NCI-H2171 (cell line): ENCODE measurements at regions not wholly inside any gene's neighbourhood (a gene's known extent, or its start where the extent isn't known, plus 50 kb on each side); places are given as distances from the start of the nearest gene placed in this dataset.
"Not testable (repeated sequence)": the region's sequence is repeated elsewhere in the genome, so short reads cannot be mapped to it uniquely, and the experiment has no call there.

Experiments used
- DNase-seq: peaks from one replicate; lab custom pipeline; 2025; lab: John Stamatoyannopoulos, UW

DNA sequence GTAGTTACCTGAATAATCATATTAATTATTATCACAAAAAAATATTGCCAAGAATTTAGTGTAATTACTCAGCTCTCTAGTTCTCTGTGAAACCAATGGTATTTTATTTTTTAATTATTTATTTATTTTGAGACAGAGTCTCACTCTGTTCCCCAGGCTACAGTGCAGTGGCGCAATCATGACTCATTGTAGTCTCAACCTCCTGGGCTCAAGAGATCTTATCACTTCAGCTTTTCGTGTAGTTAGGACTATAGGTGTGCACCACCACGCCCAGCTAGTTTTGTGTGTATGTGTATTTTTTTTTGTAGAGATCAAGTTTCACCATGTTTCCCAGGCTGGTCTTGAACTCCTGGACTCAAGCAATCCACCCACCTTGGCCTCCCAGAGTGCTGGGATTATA is 440.4 kb upstream of the CDH20 start:
- DNase-seq, result no peak

DNA sequence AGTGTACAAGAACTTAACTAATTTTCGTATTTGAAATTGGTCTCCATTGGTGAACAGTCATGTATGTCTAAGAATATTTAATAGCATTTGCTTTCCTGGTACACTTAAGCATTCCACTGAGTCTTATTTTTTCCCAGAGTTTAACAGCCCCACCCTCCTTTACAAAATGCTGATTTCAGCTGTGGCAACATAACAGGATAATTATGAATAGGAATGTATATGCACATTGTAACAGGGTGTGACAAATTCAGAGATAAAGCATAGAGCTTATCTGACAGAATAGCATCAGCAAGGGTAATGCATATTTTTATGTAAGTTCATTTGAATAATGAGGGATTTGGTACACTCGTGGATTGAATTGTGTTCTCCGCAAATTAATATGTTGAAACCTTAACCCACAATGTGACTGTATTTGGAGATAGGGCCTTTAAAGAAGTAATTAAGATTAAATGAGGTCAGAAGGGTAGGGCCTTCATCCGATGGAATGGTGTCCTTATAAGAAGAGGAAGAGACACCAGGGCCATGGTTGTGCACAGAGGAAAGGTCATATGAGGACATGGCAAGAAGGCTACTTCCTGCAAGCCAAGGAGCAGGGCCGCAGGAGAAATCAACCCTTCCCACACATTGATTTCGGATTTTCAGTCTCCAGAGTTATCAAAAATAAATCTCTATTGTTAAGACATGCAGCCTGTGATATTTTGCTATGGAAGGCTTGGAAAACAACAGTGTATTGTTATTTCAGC is 439.7 kb upstream of the CDH20 start:
- DNase-seq, result no peak

DNA sequence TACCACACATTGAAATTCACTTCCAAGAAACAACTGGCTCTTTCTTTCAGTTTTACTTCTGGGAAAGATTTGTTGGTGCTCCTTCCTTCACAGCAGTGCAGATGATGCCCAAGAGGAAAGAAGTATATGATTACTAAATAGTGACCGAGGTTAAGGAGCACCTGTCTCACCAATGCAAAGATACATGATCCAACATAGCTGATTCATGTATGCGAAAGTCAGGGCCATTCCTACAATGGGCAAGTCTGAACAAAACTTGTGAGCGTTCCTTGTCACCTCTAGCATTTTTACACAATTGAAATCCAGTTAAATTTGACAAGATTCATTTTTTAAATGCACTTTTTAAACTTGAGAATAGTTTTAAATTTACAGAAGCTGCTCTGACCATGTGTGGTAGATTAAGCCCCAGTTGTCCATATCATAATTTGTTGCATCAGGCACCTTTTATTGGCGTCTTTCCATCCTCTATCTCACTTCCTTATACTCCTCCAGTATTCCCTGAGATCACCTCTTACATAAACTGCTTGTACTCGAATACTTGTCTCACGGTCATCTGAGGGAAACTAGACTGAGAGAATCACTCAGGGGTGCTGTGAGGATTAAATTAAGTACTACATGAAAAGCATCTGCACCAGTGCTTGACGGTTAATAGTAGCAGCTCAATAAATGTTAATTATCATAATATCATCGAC is 438.8 kb upstream of the CDH20 start:
- no peak for DNase-seq

DNA sequence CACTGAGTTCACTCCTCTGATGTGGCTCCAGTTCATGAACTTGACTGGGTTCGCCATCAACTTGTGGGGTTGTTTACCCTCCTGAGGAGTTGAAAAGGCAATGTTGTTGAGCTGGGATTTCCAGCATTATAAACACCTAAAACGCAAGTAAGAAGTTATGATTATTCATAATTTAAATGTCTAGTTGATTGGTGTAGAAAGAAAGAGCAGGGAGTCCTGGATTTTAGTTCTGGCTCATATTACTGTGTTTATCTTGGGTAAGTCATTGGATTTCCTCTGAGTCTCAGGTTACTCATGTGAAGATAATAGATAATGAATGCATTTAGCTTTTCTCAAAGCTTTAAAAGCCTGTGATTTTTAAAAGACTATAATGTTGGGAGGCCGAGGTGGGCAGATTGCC is 438.0 kb upstream of the CDH20 start:
- DNase-seq, result no peak

DNA sequence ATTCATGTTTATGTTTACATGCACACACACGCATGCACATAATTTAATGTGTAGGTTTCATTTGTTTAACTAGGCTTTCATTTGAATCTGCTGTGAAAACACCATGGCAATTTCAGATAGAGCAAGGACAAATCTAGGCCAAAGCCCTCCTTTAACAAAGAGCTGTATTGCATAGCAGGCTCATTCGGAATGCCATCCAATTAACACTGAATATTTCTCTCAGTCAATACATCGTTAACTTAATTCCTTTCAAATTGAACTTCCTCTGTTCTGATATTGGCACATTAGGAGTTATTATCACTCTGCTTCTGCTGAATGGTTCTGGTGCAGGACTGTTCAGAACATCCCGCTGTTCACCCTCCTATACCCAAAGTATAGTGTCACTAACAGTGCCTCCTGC is 435.1 kb upstream of the CDH20 start:
- DNase-seq, result no peak

DNA sequence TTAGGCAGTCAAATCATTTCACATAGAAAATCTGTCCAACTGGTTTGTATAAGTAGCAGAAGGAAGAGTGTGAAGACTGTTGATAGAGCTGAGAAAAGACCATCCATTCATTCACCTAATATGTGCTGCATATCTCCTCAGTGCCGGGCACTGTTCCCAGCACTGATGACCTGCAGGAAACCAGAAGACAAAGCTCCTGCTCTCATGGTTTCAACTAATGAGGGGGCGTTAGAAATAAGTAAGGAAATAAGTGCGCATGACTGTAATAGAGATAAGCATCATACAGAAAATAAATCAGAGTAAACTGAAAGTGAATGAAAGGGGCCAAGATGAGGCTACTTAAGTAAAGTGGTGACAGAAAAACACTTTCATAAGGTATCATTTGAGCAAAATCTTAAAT is 427.5 kb upstream of the CDH20 start:
- DNase-seq, result no peak

DNA sequence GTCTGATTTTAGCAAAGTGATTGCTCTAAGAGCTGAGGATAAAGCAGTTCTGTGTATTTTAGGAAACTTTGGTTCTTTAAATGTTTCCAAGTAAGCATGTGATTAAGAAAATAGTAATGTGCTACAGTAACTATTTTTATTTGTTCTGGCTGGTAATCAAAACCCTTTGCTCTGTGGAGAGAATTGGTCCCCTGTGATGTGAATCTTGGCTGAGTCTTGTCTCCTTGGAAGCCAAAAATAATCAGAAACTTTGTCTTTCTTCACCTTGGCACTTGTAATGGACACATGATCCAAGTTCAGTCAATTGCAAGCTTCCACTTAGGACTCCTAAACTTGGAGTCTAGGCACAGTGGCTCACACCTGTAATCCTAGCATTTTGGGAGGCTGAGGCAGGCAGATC is 422.7 kb upstream of the CDH20 start:
- DNase-seq, result no peak

DNA sequence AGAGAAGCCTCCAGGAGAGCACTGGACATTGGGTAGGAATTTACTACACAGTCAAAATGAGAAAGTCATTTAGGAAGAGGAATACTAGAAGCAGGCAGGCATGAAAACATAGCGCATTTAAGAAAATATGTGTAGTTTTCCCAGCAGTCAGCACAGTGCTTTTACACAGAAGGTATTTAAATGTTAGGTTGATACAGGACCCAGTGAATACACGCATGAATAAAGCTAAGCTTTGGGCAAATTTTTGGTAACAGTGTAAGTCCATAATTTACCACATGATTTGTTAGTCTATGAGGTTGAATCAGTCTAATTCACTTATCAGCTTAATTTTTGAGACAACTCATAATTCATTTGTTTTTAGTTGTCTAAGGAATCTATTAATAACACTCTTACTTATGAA is 421.7 kb upstream of the CDH20 start:
- DNase-seq, result no peak

DNA sequence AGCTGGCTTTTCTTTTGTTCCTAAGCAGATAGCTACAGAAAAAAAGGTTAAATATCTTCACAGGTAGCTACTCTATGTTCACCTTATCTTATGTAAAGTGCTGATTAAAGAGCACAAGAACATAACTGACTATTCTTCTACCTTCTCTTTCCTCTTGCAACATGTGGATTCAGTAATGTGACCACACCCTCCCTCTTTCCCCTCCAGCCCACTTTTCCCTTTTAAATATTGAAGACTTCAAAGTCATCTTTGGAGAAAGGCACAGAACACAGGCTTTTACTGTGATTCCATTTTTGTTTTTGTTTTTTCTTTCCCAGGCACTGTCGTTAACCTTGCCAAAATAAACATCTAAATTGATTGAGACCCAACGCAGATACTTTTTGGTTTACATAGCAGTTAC is 418.1 kb upstream of the CDH20 start:
- no peak for DNase-seq

DNA sequence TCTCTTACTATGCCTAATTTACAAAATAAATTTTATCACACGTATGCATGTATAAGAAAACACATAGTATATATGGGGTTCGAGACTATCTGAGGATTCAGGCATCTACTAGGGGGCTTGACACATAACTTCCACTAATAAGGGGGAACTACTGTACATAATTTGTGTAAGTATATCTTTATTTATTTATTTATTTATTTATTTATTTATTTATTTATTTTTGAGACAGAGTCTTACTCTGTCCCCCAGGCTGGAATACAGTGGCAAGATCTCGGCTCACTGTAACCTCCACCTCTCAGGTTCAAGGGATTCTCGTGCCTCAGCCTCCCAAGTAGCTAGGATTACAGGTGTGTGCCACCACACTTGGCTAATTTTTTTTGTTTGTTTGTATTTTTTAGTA is 414.4 kb upstream of the CDH20 start:
- DNase-seq, result not testable (repeated sequence)

DNA sequence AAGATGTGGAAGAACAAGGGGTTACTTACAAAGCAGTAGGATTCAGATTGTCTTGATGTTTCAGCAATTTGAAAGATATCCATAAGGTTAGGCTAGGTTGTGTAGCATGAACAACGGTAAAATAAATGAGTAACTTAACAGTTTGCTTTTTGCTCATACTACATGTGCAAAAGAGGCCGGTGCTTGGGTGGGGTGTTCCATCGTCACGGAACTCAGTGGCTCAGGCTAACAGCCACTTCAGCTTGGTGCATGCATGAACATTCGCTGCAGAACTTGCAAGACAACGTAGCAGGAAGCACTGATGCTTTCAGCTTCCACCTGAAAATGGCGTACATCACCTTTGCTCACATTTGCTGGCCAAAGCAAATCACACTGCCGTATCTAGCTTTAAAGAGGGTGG is 407.3 kb upstream of the CDH20 start:
- DNase-seq, result no peak

DNA sequence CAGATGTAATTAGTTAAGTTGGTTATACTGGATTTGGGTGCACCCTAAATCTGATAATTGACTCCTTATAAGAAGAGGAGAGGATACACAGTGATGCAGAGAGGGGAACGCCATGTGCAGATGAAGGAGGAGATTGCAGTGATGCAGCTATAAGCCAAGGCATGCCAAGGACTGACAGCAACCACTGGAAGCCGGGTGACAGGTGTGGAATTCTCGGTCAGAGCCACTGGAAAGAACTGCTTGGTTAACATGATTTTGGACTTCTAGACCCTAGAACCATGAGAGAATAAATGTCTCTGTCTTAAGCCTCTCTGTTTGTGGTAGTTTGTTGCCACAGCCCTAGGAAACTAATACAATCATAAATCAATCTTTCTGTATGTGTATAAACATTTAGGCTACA is 403.3 kb upstream of the CDH20 start:
- DNase-seq, result no peak

DNA sequence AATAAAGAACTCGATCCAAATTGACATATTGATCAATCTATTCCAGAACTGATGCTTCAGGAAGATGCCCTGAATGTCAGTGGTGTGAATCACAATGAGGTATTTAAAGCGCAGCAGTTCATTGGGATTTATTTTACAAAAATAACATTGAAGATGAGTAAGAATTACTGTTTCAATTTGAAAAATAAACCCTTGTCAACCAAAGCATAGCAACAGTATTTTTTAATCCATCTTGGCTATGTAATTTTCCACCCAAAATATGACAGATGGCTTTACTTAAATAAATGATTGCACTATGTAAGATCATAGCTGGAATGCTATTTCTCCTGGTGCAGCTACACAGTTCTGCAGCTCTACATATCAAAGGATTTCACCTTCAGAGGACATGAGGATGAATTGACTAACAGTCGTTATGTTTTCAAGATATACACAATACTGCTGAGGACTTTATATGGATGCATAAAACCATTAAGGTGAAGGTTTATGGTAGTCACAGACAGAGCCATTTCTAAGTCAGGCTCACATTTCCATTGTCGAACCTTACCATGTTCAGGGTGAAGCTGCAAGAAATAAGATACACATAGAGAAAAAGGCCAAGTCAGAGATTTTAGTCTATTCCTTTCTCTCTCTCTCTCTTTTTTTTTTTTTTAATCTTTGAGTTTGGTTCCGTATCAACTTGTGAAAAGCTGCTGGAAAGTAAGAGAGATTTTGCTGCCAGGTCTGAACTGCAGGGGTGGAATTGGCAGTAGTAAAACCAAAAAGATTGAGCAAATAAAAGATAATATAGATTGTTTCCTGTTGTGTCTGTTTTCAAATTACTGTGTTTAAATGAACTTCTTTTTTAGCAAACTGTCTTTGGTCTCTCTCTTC is 398.0 kb upstream of the CDH20 start:
- no peak for DNase-seq

DNA sequence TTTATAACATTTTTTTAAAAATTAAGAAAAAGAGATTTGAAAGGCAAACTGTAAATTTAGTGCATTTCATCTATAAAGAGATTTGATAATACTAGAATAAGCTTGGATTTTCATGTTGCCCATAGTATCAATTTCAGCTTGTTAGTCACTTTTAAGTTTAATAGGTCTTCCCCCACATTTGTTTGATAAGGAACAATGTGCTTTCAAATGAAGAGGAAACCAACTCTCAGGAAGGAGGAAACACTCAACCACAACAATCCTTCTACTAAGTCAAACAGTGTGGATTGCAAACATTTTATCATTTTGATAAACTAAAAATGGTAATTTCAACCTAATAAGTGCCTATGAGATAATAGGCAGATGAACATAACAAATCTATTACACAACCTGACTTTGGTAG is 397.1 kb upstream of the CDH20 start:
- DNase-seq, result no peak

DNA sequence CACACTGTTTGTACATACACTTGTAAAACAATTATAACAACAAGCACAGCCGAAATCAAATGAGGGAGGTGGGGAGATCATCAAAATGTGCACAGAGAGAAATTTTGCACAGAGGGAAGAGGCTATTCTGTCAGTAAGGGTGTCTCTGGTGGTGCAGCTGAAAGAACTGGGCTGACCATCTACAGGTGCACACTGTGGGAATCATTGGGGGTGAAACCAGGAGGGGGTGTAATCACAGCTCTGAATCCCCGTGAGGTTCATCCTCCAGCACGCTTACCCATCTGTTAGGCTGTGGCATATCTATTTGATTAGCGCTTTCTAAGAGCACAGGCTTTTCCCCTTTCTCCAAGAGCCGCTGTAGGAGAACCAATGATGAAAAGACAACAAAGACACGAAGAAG is 389.9 kb upstream of the CDH20 start:
- no peak for DNase-seq

DNA sequence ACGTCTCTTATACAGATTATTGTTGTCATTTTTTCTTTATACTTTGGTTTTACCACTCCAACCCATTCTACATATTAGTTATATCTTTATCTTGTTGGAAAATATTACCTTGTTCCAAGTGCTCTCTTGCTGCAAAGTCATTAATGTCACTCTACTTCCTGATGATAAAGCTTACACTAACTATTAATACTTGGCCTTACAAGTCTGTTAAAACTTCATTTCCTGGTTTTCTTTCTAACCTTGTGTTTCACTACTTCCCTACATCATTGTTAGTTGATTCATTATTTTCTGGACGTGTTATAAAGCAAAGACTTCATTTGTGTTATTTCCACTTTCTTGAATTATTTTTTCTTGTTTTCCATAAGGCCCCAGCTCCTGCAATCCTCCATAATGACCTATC is 382.6 kb upstream of the CDH20 start:
- DNase-seq, result no peak

DNA sequence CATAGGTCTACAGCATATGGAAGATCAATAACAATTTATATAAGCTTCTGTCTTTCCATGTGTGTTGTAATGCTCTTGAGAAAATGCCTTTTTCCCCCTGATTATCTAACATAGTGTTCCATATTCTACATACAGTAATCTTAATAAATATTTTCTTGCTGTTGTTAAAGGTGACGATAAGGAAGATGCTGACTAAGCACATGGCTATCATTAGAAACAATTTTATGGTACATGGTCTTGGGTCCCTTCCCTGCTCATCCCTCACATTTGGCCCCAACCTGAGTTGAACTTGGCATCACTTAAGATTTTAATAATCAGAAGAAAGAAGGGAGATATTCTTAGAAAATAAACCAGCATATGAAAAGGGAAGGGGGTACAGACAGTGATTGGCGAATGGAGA is 382.1 kb upstream of the CDH20 start:
- DNase-seq, result no peak

DNA sequence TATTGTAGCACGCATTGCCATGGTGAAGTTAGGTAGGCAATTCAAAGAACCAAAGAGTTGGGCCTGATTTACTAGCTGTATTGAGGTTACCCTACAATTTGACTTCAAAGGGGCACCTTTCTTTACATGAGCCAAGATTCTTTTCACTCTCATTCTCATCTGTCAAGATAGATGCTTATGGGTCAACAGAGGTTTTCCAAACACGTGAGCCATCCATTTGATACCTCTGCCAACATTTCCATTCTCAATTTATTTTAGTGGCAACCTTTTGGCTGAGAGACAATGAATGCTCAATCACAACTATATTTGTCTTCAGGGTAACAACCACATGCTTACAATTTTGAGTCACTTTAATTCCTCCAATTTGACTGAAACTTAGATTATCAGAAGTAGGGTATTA is 370.6 kb upstream of the CDH20 start:
- DNase-seq, result no peak

DNA sequence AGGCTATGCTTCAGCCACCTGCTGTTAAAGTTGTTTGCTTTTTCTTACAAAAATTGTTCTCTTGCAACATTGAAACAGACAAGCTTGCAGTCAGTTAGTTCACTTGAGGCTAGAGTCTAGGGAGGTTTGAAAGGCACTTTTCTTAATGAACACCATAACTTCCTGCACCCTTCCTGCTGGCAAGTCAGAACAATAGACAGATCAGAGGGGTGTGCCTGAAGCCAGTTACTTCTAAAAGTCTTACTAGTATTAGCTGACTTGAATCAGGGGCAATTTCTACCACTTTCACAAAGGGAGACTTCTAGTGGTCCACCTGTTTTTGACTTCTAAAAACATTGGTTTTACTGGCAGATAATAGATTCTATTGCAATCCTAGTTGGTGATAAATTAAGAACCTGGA is 367.4 kb upstream of the CDH20 start:
- no peak for DNase-seq

DNA sequence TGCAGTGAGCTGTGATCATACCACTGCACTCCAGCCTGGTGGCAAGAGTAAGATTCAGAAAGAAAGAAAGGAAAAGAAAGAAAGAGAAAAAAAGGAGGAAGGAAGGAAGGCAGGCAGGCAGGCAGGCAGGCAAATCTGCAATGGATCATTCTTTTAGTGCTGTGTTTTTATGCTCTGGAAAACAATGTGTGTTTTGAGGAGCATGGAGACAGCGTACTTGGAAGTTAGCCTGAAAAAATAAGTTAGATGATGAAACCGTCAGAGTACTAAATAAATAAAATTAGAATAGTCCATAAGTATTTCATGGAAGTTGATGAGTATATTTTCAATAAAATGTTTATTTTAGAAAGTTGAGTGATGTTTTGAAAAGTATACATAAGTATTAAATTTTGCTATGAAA is 366.4 kb upstream of the CDH20 start:
- no peak for DNase-seq

DNA sequence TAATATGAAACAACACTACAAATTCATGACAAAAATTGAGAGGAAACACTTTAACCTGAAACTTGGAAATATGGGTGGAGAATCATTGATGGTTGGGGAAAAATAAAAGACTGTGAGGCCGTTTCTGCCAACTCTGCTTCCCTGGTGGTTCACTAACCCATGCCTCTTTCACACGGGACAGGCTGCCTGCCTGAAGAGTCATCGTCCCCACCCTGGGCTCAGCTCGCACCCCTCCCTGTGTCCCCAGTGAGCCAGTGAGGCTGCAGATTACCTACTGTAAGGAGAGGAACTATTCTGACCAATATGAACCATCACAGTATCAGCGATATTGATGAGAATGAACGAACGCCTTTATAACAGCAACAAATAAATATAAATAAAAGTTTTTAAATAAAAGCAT is 357.8 kb upstream of the CDH20 start:
- DNase-seq, result no peak

DNA sequence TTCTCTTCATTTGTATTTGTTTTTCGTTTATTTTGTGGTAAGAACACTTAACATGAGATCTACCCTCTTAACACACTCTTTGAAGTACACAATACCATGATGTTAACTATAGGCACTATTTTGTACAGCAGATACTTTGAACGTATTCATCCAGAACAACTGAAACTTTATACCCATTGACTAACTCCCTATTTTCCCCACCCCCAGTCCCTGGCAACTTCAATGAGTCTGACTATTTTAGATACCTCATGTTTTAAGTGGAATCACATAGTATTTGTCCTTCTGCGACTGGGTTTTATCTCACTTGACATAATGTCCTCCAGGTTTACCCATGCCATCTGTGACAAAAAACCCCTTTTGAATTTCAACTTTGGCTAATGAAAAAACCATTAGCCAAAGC is 356.3 kb upstream of the CDH20 start:
- no peak for DNase-seq

DNA sequence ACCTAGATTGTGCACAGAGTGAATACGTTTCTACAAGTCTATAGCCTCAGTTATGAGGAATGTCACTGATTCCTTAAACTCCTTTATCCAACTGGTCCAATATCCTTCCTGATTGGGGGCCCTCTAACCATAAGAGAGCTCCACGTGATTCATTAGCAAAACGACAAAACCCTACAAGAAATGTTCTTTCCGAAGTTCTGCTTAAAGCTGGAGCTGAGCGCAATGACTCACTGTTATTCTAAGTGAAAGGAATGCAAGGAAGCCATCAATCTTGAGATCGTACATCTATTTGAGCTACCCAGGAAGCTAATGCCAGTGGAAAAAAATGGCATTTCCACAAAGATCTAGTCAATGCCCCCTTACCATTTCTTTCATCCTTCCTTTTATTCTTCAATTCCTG is 354.9 kb upstream of the CDH20 start:
- no peak for DNase-seq
